H9 (cell line): ENCODE measurements at regions not wholly inside any gene's neighbourhood (a gene's known extent, or its start where the extent isn't known, plus 50 kb on each side); places are given as distances from the start of the nearest gene placed in this dataset.

Source experiments
- DNase-seq: peaks from one replicate; pipeline ENCODE4 v3.0.0-alpha.2; 2017
- H2AFZ ChIP-seq: one replicate; pipeline ENCODE4 v1.6.1; 2013; ENCODE audit warnings: mild to moderate bottlenecking, low read length, control low read depth, moderate library complexity
- H2AK5ac ChIP-seq: 2 replicates; pipeline ENCODE4 v1.6.1; 2013; ENCODE audit warnings: low read length, control low read depth, mixed read lengths; ENCODE audit not compliant: insufficient read length
- H2BK120ac ChIP-seq: one replicate; pipeline ENCODE4 v1.6.1; 2013; ENCODE audit warnings: low read depth, mild to moderate bottlenecking, low read length, control low read depth, inconsistent platforms; ENCODE audit not compliant: poor library complexity, severe bottlenecking
- H2BK12ac ChIP-seq: 2 replicates; pipeline ENCODE4 v1.6.1; 2013; ENCODE audit warnings: low read length, control low read depth, mixed read lengths, low read depth; ENCODE audit not compliant: insufficient read length
- H2BK15ac ChIP-seq: 2 replicates; pipeline ENCODE4 v1.6.1; 2013; ENCODE audit warnings: low read depth, low read length, control low read depth
- H2BK20ac ChIP-seq: one replicate; pipeline ENCODE4 v1.6.1; 2013; ENCODE audit warnings: low read depth, mild to moderate bottlenecking, low read length, control low read depth, inconsistent platforms; ENCODE audit not compliant: poor library complexity, severe bottlenecking
- H2BK5ac ChIP-seq: 2 replicates; pipeline ENCODE4 v1.6.1; 2013; ENCODE audit warnings: low read length, control low read depth, mixed read lengths; ENCODE audit not compliant: insufficient read length
- H3K14ac ChIP-seq: 2 replicates; pipeline ENCODE4 v1.6.1; 2013; ENCODE audit warnings: low read length, control low read depth; ENCODE audit not compliant: insufficient read depth
- H3K18ac ChIP-seq: 2 replicates; pipeline ENCODE4 v1.6.1; 2013; ENCODE audit warnings: low read depth, mild to moderate bottlenecking, mixed read lengths, low read length, control low read depth; ENCODE audit not compliant: insufficient read length
- H3K23ac ChIP-seq: 2 replicates; pipeline ENCODE4 v1.6.1; 2013; ENCODE audit warnings: low read length, control low read depth, mixed read lengths, low read depth; ENCODE audit not compliant: insufficient read length
- H3K23me2 ChIP-seq: 2 replicates; pipeline ENCODE4 v1.6.1; 2013; ENCODE audit warnings: low read depth, mild to moderate bottlenecking, mixed read lengths, low read length, control low read depth; ENCODE audit not compliant: insufficient read length, poor library complexity, severe bottlenecking
- H3K27ac ChIP-seq: 2 replicates; pipeline ENCODE4 v1.5.1; 2013; ENCODE audit warnings: low read length, control low read depth, mixed read lengths, low read depth; ENCODE audit not compliant: insufficient read length
- H3K27me3 ChIP-seq: 2 replicates; pipeline ENCODE4 v1.6.1; 2013; ENCODE audit warnings: low read length, control low read depth, inconsistent platforms; ENCODE audit not compliant: insufficient read depth
- H3K4ac ChIP-seq: 2 replicates; pipeline ENCODE4 v1.6.1; 2013; ENCODE audit warnings: low read depth, mild to moderate bottlenecking, control low read depth, inconsistent platforms, low read length, moderate library complexity
- H3K4me1 ChIP-seq: 2 replicates; pipeline ENCODE4 v1.6.1; 2013; ENCODE audit warnings: low read length, control low read depth, inconsistent platforms; ENCODE audit not compliant: insufficient read depth
- H3K4me2 ChIP-seq: 2 replicates; pipeline ENCODE4 v1.6.1; 2013; ENCODE audit warnings: low read length, control low read depth, mixed read lengths; ENCODE audit not compliant: insufficient read length, insufficient read depth
- H3K56ac ChIP-seq: 2 replicates; pipeline ENCODE4 v1.6.1; 2013; ENCODE audit warnings: low read depth, mild to moderate bottlenecking, mixed read lengths, low read length, control low read depth; ENCODE audit not compliant: insufficient read length
- H3K79me1 ChIP-seq: 2 replicates; pipeline ENCODE4 v1.6.1; 2013; ENCODE audit warnings: low read depth, mild to moderate bottlenecking, moderate library complexity, low read length, control low read depth, inconsistent platforms; ENCODE audit not compliant: insufficient read depth, poor library complexity, severe bottlenecking
- H3K79me2 ChIP-seq: 2 replicates; pipeline ENCODE4 v1.6.1; 2013; ENCODE audit warnings: low read length, control low read depth, inconsistent platforms; ENCODE audit not compliant: insufficient read depth
- H3K9ac ChIP-seq: 2 replicates; pipeline ENCODE4 v1.6.1; 2013; ENCODE audit warnings: low read length, control low read depth, mixed read lengths; ENCODE audit not compliant: insufficient read length; ENCODE audit errors: extremely low read depth
- H3K9me3 ChIP-seq: one replicate; pipeline ENCODE4 v1.6.1; 2013; ENCODE audit warnings: low read depth, low read length, inconsistent platforms; ENCODE audit not compliant: control insufficient read depth
- H3T11ph ChIP-seq: one replicate; pipeline ENCODE4 v1.6.1; 2013; ENCODE audit warnings: mild to moderate bottlenecking, low read length, control low read depth, inconsistent platforms
- H4K20me1 ChIP-seq: one replicate; pipeline ENCODE4 v1.6.1; 2013; ENCODE audit not compliant: control insufficient read depth, insufficient read length, insufficient read depth
- H4K5ac ChIP-seq: 2 replicates; pipeline ENCODE4 v1.6.1; 2013; ENCODE audit warnings: low read depth, mild to moderate bottlenecking, mixed read lengths, low read length, control low read depth; ENCODE audit not compliant: insufficient read length
- H4K8ac ChIP-seq: replicated peaks from 2 replicates; pipeline ENCODE4 v1.6.1; 2013; ENCODE audit warnings: low read length, control low read depth, mixed read lengths, low read depth; ENCODE audit not compliant: insufficient read length
- H4K91ac ChIP-seq: 2 replicates; pipeline ENCODE4 v1.6.1; 2013; ENCODE audit warnings: low read depth, mild to moderate bottlenecking, moderate library complexity, mixed read lengths, low read length, control low read depth; ENCODE audit not compliant: insufficient read length
- H3K27ac Mint-ChIP-seq, 3 experiments: 2 replicates in 2 of 3; 3 replicates in 1 of 3; pipeline ENCODE4 v1.8.0; 2020 to 2021; ENCODE audit warnings: mixed read lengths in 3 of 3, mild to moderate bottlenecking in 1 of 3, moderate library complexity in 1 of 3
- H3K27me3 Mint-ChIP-seq: 2 replicates; pipeline ENCODE4 v1.8.0; 2021; ENCODE audit warnings: low read depth, mild to moderate bottlenecking, moderate library complexity, mixed read lengths
- H3K36me3 Mint-ChIP-seq, 3 experiments: 2 replicates in 2 of 3; 3 replicates in 1 of 3; pipeline ENCODE4 v1.8.0; 2020 to 2021; ENCODE audit warnings: low read depth in 3 of 3, mixed read lengths in 3 of 3; ENCODE audit not compliant: insufficient read depth in 1 of 3
- H3K4me1 Mint-ChIP-seq, 2 experiments: 2 replicates each; pipeline ENCODE4 v1.8.0; 2020; ENCODE audit warnings: mixed read lengths in 2 of 2
- H3K4me3 Mint-ChIP-seq, 2 experiments: 2 replicates in 1 of 2; 3 replicates in 1 of 2; pipeline ENCODE4 v1.8.0; 2020 to 2021; ENCODE audit warnings: mild to moderate bottlenecking in 2 of 2, mixed read lengths in 2 of 2, moderate library complexity in 1 of 2
- H3K9me3 Mint-ChIP-seq, 2 experiments: 2 replicates in 1 of 2; 3 replicates in 1 of 2; pipeline ENCODE4 v1.8.0; 2020; ENCODE audit warnings: mild to moderate bottlenecking in 2 of 2, mixed read lengths in 2 of 2, moderate library complexity in 1 of 2
- WGBS: extraction: QIAGEN DNeasy Blood & Tissue Kit; methylation state at CpG from one replicate; pipeline ENCODE4 v1.1.7; 2013; ENCODE audit warnings: missing lambda C conversion rate, low lambda C conversion rate, mixed read lengths; ENCODE audit not compliant: insufficient read length; ENCODE audit errors: extremely low coverage; 5-methylcytosine and 5-hydroxymethylcytosine counted together
- TF ChIP-seq, protein P1 (sequence below): fragments of 200-600 bp; sonication (generic); conservative IDR thresholded peaks from 3 replicates; pipeline ENCODE4 v1.8.0; 2021; ENCODE audit warnings: antibody characterized with exemption, mild to moderate bottlenecking

DNA sequence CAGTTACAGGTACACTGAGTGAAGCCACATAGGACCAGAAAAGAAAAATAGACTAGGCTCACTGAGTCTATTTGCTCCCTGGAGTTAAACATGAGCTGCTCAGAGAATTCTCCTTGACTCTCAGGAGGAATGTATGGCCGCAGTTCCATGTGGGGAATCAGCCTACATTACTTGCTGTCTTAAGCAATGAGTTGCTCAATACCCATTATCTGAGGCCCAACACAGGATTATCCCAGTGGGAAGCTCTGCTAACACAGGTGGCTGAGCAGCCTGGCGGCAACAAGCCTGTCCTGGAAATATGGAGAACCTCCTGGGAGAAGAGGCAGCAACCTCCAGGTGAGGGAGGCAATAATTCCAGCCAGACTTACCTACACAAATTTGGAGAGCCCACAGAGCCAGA, 177.5 kb upstream of the NREP start:
- no peak overlapping the region for H3K14ac ChIP-seq
- no peak overlapping the region for H4K8ac ChIP-seq
- no peaks in the 10 kb centered on the region for H3K23me2 ChIP-seq
- H3T11ph ChIP-seq, result no peak overlapping the region
- DNase-seq, result no peak
- Mint-ChIP-seq H3K4me1 (peaks cover 14 to 18% of the 10 kb centered on the region in 2 experiments), H3K36me3 (no peaks in the 10 kb centered on the region), H3K27me3 (no peaks in the 10 kb centered on the region), H3K4me3 (no peak overlapping the region), H3K27ac (no peak overlapping the region), H3K9me3 (no peaks in the 10 kb centered on the region)
- no peak overlapping the region for H3K23ac ChIP-seq
- WGBS, result no CpG with 5 or more reads among the region's 2 CpGs
- H2AFZ ChIP-seq, result no peak overlapping the region
- H2BK12ac ChIP-seq, result no peak overlapping the region
- no peak overlapping the region for H3K18ac ChIP-seq
- H4K20me1 ChIP-seq, result no peaks in the 10 kb centered on the region
- H2BK120ac ChIP-seq, result no peak overlapping the region
- no peak overlapping the region for H3K4me2 ChIP-seq
- no peaks in the 10 kb centered on the region for H3K79me2 ChIP-seq
- no peak overlapping the region for H4K91ac ChIP-seq
- H3K9me3 ChIP-seq, result no peaks in the 10 kb centered on the region
- no peak overlapping the region for H2BK20ac ChIP-seq
- no peaks in the 10 kb centered on the region for H3K79me1 ChIP-seq
- no peak overlapping the region for H2BK5ac ChIP-seq
- TF ChIP-seq, protein P1, sequence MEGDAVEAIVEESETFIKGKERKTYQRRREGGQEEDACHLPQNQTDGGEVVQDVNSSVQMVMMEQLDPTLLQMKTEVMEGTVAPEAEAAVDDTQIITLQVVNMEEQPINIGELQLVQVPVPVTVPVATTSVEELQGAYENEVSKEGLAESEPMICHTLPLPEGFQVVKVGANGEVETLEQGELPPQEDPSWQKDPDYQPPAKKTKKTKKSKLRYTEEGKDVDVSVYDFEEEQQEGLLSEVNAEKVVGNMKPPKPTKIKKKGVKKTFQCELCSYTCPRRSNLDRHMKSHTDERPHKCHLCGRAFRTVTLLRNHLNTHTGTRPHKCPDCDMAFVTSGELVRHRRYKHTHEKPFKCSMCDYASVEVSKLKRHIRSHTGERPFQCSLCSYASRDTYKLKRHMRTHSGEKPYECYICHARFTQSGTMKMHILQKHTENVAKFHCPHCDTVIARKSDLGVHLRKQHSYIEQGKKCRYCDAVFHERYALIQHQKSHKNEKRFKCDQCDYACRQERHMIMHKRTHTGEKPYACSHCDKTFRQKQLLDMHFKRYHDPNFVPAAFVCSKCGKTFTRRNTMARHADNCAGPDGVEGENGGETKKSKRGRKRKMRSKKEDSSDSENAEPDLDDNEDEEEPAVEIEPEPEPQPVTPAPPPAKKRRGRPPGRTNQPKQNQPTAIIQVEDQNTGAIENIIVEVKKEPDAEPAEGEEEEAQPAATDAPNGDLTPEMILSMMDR, result no peak
- no peak overlapping the region for H2BK15ac ChIP-seq
- H3K56ac ChIP-seq, result no peak overlapping the region
- no peak overlapping the region for H3K4ac ChIP-seq
- H3K27me3 ChIP-seq, result no peaks in the 10 kb centered on the region
- H3K9ac ChIP-seq, result no peak overlapping the region
- 0 out of 2 replicates have a peak, but pooled peaks cover 2% of the 10 kb centered on the region for H3K4me1 ChIP-seq
- no peak overlapping the region for H4K5ac ChIP-seq
- no peak overlapping the region for H3K27ac ChIP-seq
- H2AK5ac ChIP-seq, result no peak overlapping the region
